Glutamatergic neuron (in vitro differentiated cells): ENCODE measurements at regions not wholly inside any gene's neighbourhood (a gene's known extent, or its start where the extent isn't known, plus 50 kb on each side); places are given as distances from the start of the nearest gene placed in this dataset.
"Not testable (repeated sequence)": the region's sequence is repeated elsewhere in the genome, so short reads cannot be mapped to it uniquely, and the experiment has no call there.

ENCODE experiments used
- DNase-seq: peaks from one replicate; pipeline ENCODE4 v3.0.0; 2022
- H3K27ac Mint-ChIP-seq: one replicate; pipeline ENCODE4 v1.8.0; 2020; ENCODE audit warnings: mild to moderate bottlenecking, mixed read lengths, inconsistent platforms; ENCODE audit not compliant: unreplicated experiment
- H3K27me3 Mint-ChIP-seq: one replicate; pipeline ENCODE4 v1.8.0; 2020; ENCODE audit warnings: mild to moderate bottlenecking, moderate library complexity, mixed read lengths, inconsistent platforms; ENCODE audit not compliant: unreplicated experiment
- H3K36me3 Mint-ChIP-seq: one replicate; pipeline ENCODE4 v1.8.0; 2020; ENCODE audit warnings: mild to moderate bottlenecking, mixed read lengths, inconsistent platforms; ENCODE audit not compliant: unreplicated experiment
- H3K4me1 Mint-ChIP-seq: one replicate; pipeline ENCODE4 v1.8.0; 2020; ENCODE audit warnings: mild to moderate bottlenecking, low read depth, mixed read lengths, inconsistent platforms; ENCODE audit not compliant: unreplicated experiment
- H3K4me3 Mint-ChIP-seq: one replicate; pipeline ENCODE4 v1.8.0; 2020; ENCODE audit warnings: mild to moderate bottlenecking, mixed read lengths, inconsistent platforms; ENCODE audit not compliant: unreplicated experiment
- H3K9me3 Mint-ChIP-seq: one replicate; pipeline ENCODE4 v1.8.0; 2020; ENCODE audit warnings: mild to moderate bottlenecking, moderate library complexity, mixed read lengths, inconsistent platforms; ENCODE audit not compliant: unreplicated experiment
- CTCF ChIP-seq: fragments of 200-600 bp; sonication (generic); IDR thresholded peaks from one replicate; pipeline ENCODE4 v1.5.0; 2021; ENCODE audit not compliant: partially characterized antibody, unreplicated experiment

GRCh38 chr15:34656005-34656796 lies 72.8 kb upstream of the GOLGA8B start:
- Mint-ChIP-seq H3K4me3 (no peak overlapping the region), H3K27ac (no peak overlapping the region), H3K36me3 (no peaks in the 10 kb centered on the region), H3K27me3 (no peaks in the 10 kb centered on the region), H3K9me3 (no peaks in the 10 kb centered on the region), H3K4me1 (no peaks in the 10 kb centered on the region)
- TF ChIP-seq CTCF, result no peak
- no peak for DNase-seq

- Mint-ChIP-seq H3K27me3 (no peaks in the 10 kb centered on the region), H3K4me1 (no peaks in the 10 kb centered on the region), H3K4me3 (no peak overlapping the region), H3K36me3 (no peaks in the 10 kb centered on the region), H3K27ac (no peak overlapping the region), H3K9me3 (no peaks in the 10 kb centered on the region)
- TF ChIP-seq CTCF, result no peak
- DNase-seq, result no peak
These were observed 71.9 kb upstream of the GOLGA8B start for GRCh38 chr15:34655326-34655725.

- Mint-ChIP-seq H3K27me3 (no peaks in the 10 kb centered on the region), H3K27ac (no peak overlapping the region)
- DNase-seq, result no peak
These were observed 71.2 kb upstream of the GOLGA8B start for GRCh38 chr15:34654625-34655024.

DNA sequence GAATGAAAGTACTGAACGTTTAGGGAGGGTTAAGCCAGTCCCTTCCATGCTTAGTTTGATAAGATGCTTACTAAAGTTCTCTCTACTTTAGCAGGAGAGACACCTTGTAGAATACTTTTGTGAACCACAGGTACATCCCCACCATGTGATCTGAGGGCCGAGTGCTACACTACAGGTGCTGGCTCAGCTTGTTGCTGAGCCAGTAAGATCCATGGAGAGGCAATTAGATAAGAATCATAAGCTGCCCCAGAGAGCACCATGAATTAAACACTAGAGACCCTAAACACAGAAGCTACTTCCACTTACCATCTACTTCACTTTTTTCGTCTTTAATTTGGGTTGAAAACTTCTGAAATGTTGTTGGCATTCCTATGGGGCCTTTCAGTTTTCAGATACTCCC lies 70.5 kb upstream of the GOLGA8B start:
- H3K4me3 Mint-ChIP-seq, result no peak overlapping the region
- no peak for TF ChIP-seq CTCF
- H3K4me1 Mint-ChIP-seq, result no peaks in the 10 kb centered on the region
- no peak overlapping the region for H3K27ac Mint-ChIP-seq
- no peaks in the 10 kb centered on the region for H3K36me3 Mint-ChIP-seq
- no peaks in the 10 kb centered on the region for H3K9me3 Mint-ChIP-seq
- DNase-seq, result no peak
- no peaks in the 10 kb centered on the region for H3K27me3 Mint-ChIP-seq

More at GRCh38 chr15:34654625-34655024, 71.2 kb upstream of the GOLGA8B start:
- Mint-ChIP-seq H3K4me3 (no peak overlapping the region), H3K36me3 (no peaks in the 10 kb centered on the region), H3K9me3 (no peaks in the 10 kb centered on the region), H3K4me1 (no peaks in the 10 kb centered on the region)
- TF ChIP-seq CTCF, result no peak

GRCh38 chr15:34653326-34653725 lies 69.9 kb upstream of the GOLGA8B start:
- not testable (repeated sequence) for DNase-seq, H3K4me3 Mint-ChIP-seq, H3K9me3 Mint-ChIP-seq, H3K4me1 Mint-ChIP-seq, H3K27ac Mint-ChIP-seq, H3K27me3 Mint-ChIP-seq, H3K36me3 Mint-ChIP-seq
